GM18867 (cell line): ENCODE measurements at regions not wholly inside any gene's neighbourhood (a gene's known extent, or its start where the extent isn't known, plus 50 kb on each side); places are given as distances from the start of the nearest gene placed in this dataset.

ENCODE experiments used
- ATAC-seq: cut with Tn5 transposase; IDR thresholded peaks from one replicate; pipeline ENCODE4 v1.9.1; 2021; ENCODE audit warnings: mild to moderate bottlenecking, moderate library complexity; ENCODE audit not compliant: unreplicated experiment

GRCh38 chr18:43635397-43635796 lies 358.1 kb upstream of the SYT4 start:
- ATAC-seq: no peak

- no peak for ATAC-seq
These were observed 365.5 kb upstream of the SYT4 start for GRCh38 chr18:43642727-43643330.

GRCh38 chr18:43648002-43648401 lies 370.7 kb upstream of the SYT4 start:
- ATAC-seq: no peak

- no peak for ATAC-seq
These were observed 372.5 kb upstream of the SYT4 start for GRCh38 chr18:43649649-43650357.

- no peak for ATAC-seq
These were observed 373.1 kb upstream of the SYT4 start for GRCh38 chr18:43650426-43650825.

GRCh38 chr18:43651057-43651456 lies 373.8 kb upstream of the SYT4 start:
- ATAC-seq: no peak

- ATAC-seq: no peak
These were observed 379.3 kb upstream of the SYT4 start for GRCh38 chr18:43656547-43656946.

- ATAC-seq: peak; percentile 90
These were observed 384.3 kb upstream of the SYT4 start for GRCh38 chr18:43661570-43661969.

GRCh38 chr18:43662657-43663056 lies 385.4 kb upstream of the SYT4 start:
- ATAC-seq: no peak

- ATAC-seq: no peak
These were observed 385.9 kb upstream of the SYT4 start for GRCh38 chr18:43663159-43663558.

GRCh38 chr18:43664487-43665008 lies 387.3 kb upstream of the SYT4 start:
- no peak for ATAC-seq

- no peak for ATAC-seq
These were observed 388.0 kb upstream of the SYT4 start for GRCh38 chr18:43665105-43665788.

- no peak for ATAC-seq
These were observed 391.6 kb upstream of the SYT4 start for GRCh38 chr18:43668866-43669265.

- ATAC-seq: no peak
These were observed 394.1 kb upstream of the SYT4 start for GRCh38 chr18:43671431-43671830.

GRCh38 chr18:43680096-43680495 lies 402.8 kb upstream of the SYT4 start:
- no peak for ATAC-seq

- no peak for ATAC-seq
These were observed 404.4 kb upstream of the SYT4 start for GRCh38 chr18:43681661-43682060.

- no peak for ATAC-seq
These were observed 404.9 kb upstream of the SYT4 start for GRCh38 chr18:43682196-43682595.

GRCh38 chr18:43686709-43687108 lies 409.4 kb upstream of the SYT4 start:
- ATAC-seq: no peak

- ATAC-seq: no peak
These were observed 414.9 kb upstream of the SYT4 start for GRCh38 chr18:43692099-43692690.

- no peak for ATAC-seq
These were observed 425.1 kb upstream of the SYT4 start for GRCh38 chr18:43702399-43702798.

- no peak for ATAC-seq
These were observed 425.8 kb upstream of the SYT4 start for GRCh38 chr18:43703050-43703449.

- ATAC-seq: no peak
These were observed 428.6 kb upstream of the SYT4 start for GRCh38 chr18:43705850-43706249.
